K562 (cell line): ENCODE measurements at regions not wholly inside any gene's neighbourhood (a gene's known extent, or its start where the extent isn't known, plus 50 kb on each side); places are given as distances from the start of the nearest gene placed in this dataset.

Source experiments
- CUX1 ChIP-seq: fragments of 200-800 bp; sonication (Bioruptor generic); IDR thresholded peaks from 2 replicates; pipeline ENCODE4 v1.6.1; 2016; ENCODE audit warnings: missing genetic modification characterization, missing compliant biosample characterization
- EWSR1 ChIP-seq: fragments of 450-650 bp; IDR thresholded peaks from 2 replicates; pipeline ENCODE4 v1.6.1; 2018; ENCODE audit warnings: borderline replicate concordance, mild to moderate bottlenecking, low read depth, moderate library complexity; ENCODE audit not compliant: partially characterized antibody
- JUND ChIP-seq, 2 experiments: IDR thresholded peaks; 2 replicates in 1 of 2; 3 replicates in 1 of 2; pipeline ENCODE4 v1.6.1; 2011; ENCODE audit warnings: borderline replicate concordance in 2 of 2, low read depth in 2 of 2, low read length in 2 of 2, improper control_type of control experiment in 1 of 2, missing biosample characterization in 1 of 2, missing genetic modification characterization in 1 of 2, missing genetic modification reagents in 1 of 2
- MEIS2 ChIP-seq: fragments of 450-650 bp; IDR thresholded peaks from 2 replicates; pipeline ENCODE4 v1.6.1; 2014; ENCODE audit warnings: mild to moderate bottlenecking; ENCODE audit not compliant: partially characterized antibody
- ZNF695 ChIP-seq: fragments of 450-650 bp; formaldehyde crosslinking; IDR thresholded peaks from 2 replicates; pipeline ENCODE4 v1.4.0; 2020; ENCODE audit warnings: mild to moderate bottlenecking, moderate library complexity

- TF ChIP-seq CUX1 (CRISPR knock-in tag) (no peak), JUND (IDR thresholded peaks at IDR 0.05; ENCODE audit: borderline replicate concordance, low read depth, low read length) (no peak), JUND (tag; IDR thresholded peaks at IDR 0.05; ENCODE audit: borderline replicate concordance, low read depth, low read length) (no peak), MEIS2 (no peak), ZNF695 (no peak), EWSR1 (no peak)
Measured at GRCh38 chr6:135581211-135581610, 83.7 kb upstream of the AHI1 start (continued).
